Inferior parietal cortex (tissue), 1 donor: ENCODE measurements at regions not wholly inside any gene's neighbourhood (a gene's known extent, or its start where the extent isn't known, plus 50 kb on each side); places are given as distances from the start of the nearest gene placed in this dataset.
A peak's percentile ranks its signal among the peaks of the same experiment; 100 is the strongest.

Experiments used
- DNase-seq: peaks from one replicate; pipeline ENCODE4 v3.0.0-alpha.2; 2016; ENCODE audit errors: extremely low spot score

GRCh38 chr3:180092889-180093288, 56.2 kb upstream of the PEX5L start:
- DNase-seq: no peak

- DNase-seq: no peak
Observed at GRCh38 chr3:180093535-180093934, 56.8 kb upstream of the PEX5L start.

GRCh38 chr3:180097626-180098025, 60.9 kb upstream of the PEX5L start:
- DNase-seq: no peak

DNA sequence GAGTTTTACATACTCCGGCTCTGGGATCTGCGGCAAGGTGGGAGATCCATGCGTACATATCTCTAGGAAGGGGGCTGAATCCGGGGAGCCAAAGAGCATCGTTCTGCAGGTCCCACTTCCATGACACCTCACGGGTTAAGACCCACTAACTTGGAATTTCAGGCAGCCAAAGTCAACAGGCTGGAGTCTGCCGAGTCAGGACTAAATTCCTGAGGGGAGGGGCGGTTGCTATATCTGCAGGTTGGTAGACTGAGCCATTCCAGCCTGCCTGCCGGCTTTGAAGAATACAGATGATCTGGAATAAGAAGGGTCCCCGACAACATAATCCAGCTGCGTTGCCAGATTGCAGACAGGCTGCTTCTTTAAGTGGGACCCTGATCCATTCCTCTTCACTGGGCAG, 65.4 kb upstream of the PEX5L start:
- no peak for DNase-seq

- DNase-seq: no peak
Observed at GRCh38 chr3:180102604-180103003, 65.9 kb upstream of the PEX5L start.

DNA sequence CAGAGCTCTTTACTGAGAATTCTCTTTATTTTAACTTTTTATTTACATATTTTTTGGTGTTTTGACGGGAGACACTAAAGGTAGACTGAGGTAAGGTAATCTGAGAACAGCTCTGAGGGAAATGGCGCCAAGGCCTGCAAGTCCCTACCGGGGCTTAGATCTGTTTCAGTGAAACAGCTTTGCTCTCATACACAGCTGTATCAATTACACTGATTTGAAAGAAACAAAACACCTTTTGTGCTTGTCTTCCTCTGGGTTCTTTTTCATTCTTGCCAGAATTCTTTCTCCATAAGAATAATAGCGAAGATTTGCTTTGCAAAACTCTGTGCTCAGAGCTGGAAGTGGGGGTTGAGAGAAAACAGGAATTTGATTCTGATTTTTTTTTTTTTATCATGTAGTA, 79.5 kb upstream of the PEX5L start:
- DNase-seq: peak; percentile 30

DNA sequence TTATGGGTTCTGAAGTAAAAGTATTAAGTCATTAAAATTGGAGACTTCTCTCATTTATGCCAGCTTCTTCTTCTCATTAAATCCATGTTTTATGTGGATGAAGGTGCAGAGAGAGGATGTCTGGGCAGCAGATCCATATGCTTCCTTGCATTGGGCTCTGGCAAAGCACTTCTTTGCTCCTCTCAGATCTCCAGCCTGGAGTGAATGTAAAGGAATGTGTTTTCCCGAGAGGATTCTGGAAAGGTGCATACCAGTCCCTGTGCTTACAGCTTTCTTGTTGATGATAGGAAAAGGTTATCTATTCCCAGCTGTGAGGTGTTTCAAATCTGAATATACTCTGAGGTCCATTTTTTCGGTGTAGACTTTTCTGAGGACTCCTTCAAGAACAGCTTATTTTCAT, 79.9 kb upstream of the PEX5L start:
- peak; percentile 34 for DNase-seq

GRCh38 chr3:180117381-180118163, 80.8 kb upstream of the PEX5L start:
- DNase-seq: no peak

- DNase-seq: no peak
Observed at GRCh38 chr3:180119567-180119966, 82.8 kb upstream of the PEX5L start.

DNA sequence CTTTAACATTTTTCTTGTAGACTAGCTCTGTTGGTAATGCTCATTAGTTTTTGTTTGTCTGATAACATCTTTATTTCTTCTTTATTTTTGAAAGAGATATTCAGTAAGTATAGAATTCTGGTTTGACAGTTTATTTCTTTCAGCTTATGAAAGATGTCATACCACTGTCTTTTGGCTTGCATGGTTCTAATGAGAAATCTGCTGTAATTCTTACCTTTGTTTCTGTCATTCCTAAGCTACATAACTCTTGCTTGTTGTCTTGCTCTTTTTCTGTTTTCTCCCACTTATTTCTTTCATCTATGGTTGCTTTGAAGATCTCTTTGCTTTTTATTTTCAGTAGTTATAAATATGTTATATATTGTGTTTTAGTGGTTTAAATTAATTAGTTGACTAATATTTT, 87.2 kb upstream of the PEX5L start:
- DNase-seq: no peak

- DNase-seq: no peak
Observed at GRCh38 chr3:180131169-180131568, 94.4 kb upstream of the PEX5L start.

DNA sequence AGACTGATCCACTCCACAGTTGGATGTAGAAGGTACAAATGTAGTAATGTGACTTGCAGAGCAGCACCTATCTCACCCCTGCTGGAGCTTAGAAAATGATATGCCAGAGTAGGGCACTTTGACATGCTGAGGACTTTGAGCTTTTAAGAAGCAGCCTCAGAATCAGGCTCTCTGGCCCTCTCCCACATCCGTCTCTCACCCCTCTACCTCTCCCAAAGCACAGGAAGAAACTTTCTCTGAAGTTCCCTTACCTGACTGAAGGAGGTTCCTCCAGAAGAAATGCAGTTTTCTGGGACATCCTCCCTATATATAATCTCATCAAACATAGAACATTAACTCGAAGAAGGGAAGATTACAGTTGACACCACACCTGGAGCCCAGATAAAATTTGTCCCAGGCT, 98.4 kb upstream of the PEX5L start:
- DNase-seq: no peak

- DNase-seq: no peak
Observed at GRCh38 chr3:180138871-180139270, 102.1 kb upstream of the PEX5L start.

DNA sequence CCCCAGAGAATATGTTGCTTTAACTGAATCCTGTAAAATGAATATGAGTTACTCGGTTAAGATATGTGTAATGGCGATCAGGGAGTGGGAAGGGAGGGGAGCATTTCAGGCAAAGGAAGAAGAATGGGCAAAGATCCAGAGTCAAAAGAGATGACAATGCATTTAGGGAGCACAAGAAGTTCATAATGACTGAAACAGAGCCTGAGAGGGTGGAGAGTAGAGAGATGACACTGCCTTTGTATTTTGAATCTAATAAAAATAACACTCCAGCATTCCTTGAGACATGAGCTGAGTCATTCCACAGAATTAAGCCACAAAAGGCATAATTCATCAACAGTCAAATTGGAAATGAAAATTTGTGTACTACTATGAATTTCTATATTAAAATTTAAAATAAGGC, 105.3 kb upstream of the PEX5L start:
- no peak for DNase-seq

GRCh38 chr3:180142472-180142871, 105.7 kb upstream of the PEX5L start:
- no peak for DNase-seq

GRCh38 chr3:180161770-180162169, 125.0 kb upstream of the PEX5L start:
- no peak for DNase-seq

- DNase-seq: no peak
Observed at GRCh38 chr3:180175572-180175971, 138.8 kb upstream of the PEX5L start.

DNA sequence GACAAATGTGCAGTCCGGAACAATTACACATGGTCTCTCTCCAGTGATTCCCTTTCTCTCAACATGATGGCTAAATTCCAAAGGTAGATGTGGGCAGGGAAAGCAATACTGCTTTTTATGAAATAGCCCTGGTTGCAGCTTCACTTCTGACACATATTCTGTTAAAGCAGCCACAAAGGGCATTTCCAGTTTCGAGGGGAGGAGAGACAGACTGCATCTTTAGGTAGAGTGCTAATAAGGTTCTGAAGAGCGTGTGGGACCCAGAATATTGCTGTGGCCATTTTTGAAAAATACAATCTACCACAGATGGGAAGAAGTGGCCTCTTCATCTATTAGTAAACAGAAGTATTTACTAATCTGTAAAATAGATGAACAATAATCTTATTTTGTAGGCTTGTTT, 139.3 kb upstream of the PEX5L start:
- DNase-seq: no peak

GRCh38 chr3:180177255-180177654, 140.5 kb upstream of the PEX5L start:
- DNase-seq: no peak

DNA sequence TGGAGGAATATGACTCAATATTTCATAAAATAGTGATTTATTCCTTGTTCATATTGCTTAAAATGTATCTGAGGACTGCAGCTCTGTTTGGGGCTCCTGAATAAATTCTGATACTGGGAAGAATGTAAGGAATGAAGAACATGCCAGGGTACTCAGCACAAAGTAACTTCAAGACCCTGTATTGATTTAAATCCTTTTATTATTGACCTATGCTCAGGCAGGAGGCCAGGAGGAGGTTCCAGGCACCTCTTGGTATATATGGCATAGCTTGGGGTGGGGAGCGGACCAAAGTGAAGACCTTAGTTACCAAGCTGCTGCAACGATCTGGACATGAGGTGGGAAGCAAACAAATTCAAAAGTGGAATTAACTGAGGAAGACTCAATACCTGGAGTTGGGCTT, 142.8 kb upstream of the PEX5L start:
- no peak for DNase-seq

DNA sequence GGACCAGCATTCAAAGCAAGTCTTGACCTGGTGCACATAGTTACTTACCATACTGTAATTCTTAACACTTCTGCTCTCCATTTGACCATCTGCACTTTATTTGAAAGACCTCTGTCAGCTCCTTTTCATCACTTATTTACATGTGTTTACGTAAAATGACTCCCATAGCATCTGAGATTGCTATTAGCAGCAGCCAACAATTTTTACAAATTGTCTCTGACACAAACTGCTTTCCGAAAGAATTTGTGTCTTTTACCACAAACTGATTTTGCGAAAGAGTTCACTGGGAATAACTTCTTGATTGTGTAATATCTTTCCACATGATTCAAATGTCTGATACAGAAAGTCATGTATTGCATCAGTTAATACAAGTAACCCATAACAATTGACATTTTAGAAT, 144.1 kb upstream of the PEX5L start:
- DNase-seq: no peak

DNA sequence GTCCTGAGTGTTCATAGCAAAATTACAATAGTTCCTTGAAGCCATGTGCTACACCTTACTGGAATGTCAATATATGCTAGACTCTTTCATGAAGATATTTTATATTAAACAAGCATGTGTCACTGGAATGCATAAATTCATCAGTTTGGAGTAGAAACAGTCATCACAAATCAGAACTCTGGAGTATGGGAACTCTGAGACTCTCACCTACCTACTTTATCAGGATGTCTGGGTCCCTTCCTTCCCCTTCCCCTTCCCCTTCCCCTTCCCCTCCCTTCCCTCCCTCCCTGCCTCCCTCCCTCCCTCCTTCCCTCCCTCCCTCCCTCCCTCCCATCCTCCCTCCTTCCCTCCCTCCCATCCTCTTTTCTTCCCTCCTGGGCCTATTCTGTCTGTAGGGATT, 144.7 kb upstream of the PEX5L start:
- DNase-seq: no peak

DNA sequence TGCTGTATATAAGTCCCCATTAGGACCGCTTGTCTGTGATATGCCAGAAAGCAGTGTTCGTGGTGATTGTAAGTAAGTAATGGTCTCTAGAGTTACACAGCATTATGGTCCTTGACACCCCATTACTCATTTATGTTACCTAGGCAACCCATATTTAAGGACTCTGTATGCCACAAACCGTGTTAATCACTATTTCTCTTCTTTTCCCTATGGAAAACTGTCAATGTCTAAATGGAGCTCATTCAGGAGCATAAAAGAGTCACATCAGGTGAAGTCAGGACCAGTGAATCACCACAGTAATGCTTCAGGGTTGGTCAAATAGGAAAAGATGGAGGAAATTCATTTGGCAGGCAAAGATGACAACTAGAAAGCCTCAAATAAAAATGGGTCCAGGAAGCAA, 146.6 kb upstream of the PEX5L start:
- no peak for DNase-seq

- peak; percentile 34 for DNase-seq
Observed at GRCh38 chr3:180184816-180185215, 148.1 kb upstream of the PEX5L start.
